Activated CD4-positive, alpha-beta T cell treated with anti-CD3 and anti-CD28 coated beads, Interleukin-2, Interleukin-6, amounts not matched to agents 100 ng/mL and 50 ng/mL, durations not matched to agents 16 hours and 8 hours (primary cell): ENCODE measurements at regions not wholly inside any gene's neighbourhood (a gene's known extent, or its start where the extent isn't known, plus 50 kb on each side); places are given as distances from the start of the nearest gene placed in this dataset.

ENCODE experiments used
- DNase-seq: peaks from one replicate; pipeline ENCODE4 v3.0.0-alpha.2; 2020

DNA sequence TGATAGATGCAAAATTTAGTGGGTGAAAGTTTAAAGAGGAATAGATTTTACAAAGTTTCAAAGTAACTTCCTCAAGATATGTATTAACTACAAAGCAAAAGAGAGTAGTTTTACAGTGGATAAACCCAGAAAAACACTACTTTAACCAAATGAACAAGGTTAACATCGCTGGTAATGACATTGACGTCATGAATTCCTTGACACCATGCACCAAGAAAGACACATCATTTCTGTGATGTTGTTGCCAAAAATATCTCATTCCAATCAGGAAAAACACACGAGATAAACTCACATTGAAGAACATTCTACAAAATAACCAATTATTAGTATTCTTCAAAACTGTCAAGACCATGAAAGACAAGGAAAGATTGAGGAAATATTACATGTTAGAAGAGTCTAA, 605.6 kb upstream of the SETBP1 start:
- DNase-seq: no peak

DNA sequence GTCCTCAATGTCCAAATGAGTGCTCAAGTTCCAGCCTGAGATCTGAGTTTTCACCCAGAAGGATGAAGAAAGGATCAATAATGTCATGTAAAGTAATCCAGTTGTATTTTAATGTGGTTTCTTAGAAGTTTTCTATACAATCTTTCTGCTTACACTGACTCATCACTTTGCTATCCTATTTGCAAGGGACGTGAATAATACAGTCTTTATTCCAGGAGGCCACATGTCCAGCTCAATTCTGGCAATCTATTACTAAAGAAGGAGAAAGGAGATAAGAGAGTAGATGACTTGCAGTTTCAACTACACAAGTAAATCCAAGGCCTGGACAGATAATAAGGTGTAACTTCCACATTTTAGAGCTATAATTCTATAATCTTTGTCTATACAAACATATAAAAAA, 601.1 kb upstream of the SETBP1 start:
- no peak for DNase-seq

GRCh38 chr18:44080054-44080453, 600.6 kb upstream of the SETBP1 start:
- DNase-seq: no peak

DNA sequence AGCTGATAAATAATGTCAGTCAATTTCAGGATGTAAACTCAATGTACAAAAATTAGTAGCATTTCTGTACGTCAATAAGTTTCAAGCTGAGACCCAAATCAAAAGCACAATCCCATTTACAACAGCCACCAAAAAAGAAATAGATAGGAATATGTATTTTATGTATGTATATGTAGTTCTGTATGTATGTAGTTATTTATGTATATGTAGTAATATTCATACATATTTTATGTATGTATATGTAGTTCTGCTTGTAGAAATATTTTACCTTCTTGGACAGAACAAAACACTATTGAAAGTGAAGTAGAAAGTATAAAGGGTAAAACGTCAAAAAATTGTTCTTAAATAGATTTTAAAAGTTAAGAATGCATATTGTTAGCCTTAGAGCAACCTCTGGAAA, 591.0 kb upstream of the SETBP1 start:
- DNase-seq: no peak

- no peak for DNase-seq
Observed at GRCh38 chr18:44090453-44090852, 590.2 kb upstream of the SETBP1 start.

DNA sequence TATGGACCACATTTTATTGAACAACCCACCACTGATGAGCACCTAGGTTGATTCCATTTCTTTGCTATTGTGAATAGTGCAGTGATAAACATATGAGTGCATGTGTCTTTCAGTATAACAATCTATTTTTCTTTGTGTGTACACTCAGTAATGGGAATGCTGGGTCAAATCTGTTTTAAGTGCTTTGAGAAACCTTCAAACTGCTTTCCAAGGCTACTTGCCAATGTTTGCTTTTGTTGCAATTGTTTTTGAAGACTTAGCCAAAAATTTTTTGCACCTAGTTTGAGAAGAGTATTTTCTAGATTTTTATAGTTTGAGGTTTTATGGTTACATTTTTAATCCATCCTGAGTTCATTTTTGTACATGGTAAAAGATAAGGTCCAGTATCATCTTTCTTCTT, 587.4 kb upstream of the SETBP1 start:
- no peak for DNase-seq

DNA sequence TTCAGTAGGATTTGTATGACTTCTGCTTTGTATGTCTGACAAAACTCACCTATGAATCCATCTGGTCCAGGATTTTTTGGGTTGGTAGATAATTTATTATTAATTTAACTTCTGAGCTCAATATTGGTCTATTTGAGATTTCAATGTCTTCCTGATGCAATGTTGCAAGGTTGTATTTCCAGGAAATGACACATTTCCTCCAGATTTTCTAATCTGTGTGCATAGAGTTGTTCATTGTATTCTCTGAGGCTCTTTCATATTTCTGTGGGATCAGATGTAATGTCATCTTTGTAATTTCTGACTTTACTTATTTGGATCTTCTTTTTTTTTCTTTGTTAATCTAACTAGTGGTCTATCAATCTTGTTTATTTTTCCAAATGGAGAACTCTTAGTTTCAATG, 584.7 kb upstream of the SETBP1 start:
- DNase-seq: no peak

DNA sequence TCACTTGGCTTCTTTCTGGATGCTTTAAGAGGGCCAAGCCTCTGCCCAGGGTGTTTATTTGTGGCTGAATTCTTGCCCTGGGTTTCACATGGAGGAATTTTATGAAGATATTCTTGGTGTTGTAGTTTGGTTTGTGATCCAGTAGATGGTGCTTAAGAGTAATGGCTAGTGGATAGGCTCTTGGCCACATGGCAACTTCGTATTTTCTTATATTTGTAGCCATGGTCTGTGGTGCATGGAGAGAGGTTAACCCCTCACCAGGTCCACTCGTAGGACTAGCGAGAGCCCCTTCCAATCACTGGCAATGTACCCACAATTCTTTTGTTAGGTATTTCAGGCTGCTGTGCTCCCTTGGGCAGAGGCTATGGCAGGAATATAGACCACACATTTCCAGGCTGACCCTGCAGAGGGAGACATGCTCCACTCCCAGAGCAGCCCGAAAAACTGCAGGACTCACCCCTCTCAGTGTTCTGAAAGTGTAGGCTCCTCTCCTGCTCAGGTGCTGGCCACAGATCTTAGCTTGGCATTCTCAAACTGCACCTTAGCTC, 582.1 kb upstream of the SETBP1 start:
- DNase-seq: no peak

- no peak for DNase-seq
Observed at GRCh38 chr18:44107187-44107586, 573.5 kb upstream of the SETBP1 start.

GRCh38 chr18:44111337-44111736, 569.4 kb upstream of the SETBP1 start:
- DNase-seq: no peak

DNA sequence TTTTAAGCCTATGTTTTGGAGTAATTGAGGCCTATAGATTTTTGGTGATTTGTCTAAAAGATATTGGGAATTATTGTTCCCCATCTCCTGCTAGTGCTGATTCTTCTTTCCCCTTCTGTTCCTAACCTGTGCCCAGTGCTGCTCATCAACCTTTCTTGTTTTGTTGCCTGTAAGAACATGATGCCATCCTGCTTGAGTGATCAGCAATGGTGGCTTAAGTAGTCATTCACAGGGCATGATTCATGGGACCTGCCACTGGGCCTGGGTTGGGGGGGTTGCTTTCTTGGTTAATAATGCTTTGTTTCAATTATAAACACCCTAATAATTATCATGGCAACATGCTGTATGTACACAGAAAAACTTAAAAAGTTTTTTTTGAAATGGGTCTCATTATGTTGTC, 562.9 kb upstream of the SETBP1 start:
- DNase-seq: no peak

GRCh38 chr18:44119607-44120006, 561.1 kb upstream of the SETBP1 start:
- no peak for DNase-seq

- no peak for DNase-seq
Observed at GRCh38 chr18:44123743-44124142, 556.9 kb upstream of the SETBP1 start.

GRCh38 chr18:44125446-44125845, 555.2 kb upstream of the SETBP1 start:
- no peak for DNase-seq

- no peak for DNase-seq
Observed at GRCh38 chr18:44126598-44126997, 554.1 kb upstream of the SETBP1 start.

GRCh38 chr18:44128365-44128764, 552.3 kb upstream of the SETBP1 start:
- DNase-seq: no peak

DNA sequence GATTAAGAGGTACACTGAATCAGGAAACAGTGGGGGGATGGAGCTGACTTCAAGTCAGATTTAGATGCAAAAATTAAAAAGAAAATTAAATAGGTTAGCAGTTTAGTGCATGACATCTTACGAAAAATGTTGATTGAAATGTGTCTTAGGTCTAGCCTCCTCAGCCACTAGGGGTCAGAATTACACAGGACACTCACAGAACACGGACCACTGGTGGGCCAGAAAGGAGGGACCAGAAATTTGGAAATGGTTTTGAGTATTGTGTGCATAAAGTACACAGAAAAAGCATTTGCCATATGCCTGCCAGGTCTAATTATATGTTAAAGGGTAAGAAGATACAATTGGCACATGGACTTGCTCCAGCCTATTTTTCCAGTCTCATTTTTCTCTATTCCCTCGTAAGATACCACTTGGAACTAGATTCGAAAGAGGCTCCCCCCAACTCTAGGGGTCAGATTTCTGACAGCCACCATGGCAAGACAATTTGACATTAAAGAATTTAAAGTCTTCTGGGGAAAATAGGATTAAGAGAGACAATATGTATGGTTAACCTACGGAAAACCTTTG, 550.2 kb upstream of the SETBP1 start:
- DNase-seq: peak; percentile 10

DNA sequence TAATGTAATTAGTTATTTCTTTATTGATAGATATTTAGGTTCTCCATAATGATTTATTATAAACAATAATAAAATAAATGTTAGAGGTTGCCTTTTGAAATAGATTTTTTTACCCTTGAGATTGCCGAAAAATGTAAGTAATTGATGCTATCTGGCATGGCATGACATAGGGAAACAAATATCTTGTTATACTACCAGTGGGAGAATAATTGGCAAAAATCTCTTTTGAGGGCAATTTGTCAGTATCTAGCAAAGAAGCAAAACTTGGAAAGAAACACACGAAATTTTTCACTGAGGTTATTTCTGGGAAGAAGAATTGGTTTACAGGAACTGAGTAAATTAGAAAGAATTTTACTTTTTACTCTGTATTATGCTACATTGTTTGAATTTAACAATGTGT, 547.2 kb upstream of the SETBP1 start:
- DNase-seq: no peak

DNA sequence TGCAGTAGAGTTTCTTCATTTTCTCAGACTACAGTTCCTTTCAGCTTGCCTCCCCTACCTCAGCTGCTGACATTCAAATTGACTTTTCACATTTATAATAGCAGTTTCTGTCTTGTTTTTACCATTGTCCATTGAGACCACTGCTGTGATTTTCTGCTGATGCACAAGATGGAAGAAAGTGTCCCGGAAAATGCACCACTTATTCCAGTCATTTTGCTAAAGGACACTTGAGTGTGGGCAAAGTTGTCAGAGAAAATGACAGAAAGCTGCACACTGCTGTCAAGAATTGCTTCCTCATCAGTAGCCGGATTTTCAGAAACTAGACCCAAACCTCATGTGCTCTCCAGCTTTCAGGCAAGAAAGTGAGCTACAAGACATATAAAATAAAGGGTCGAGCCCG, 546.2 kb upstream of the SETBP1 start:
- DNase-seq: no peak

DNA sequence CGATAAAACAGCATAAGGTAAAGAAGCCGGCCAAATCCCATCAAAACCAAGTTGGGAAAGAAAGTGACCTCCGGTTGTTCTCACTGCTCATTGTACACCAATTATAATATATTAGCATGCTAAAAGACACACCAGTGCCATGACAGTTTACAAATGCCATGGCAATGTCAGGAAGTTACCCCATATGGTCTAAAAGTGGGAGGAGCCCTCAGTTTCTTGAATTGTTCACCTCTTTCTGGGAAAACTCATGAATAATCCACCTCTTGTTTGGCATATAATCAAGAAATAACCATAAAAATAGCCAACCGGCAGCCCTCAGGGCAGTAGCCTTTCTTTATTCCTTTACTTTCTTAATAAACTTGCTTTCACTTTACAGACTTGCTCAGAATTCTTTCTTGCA, 544.9 kb upstream of the SETBP1 start:
- no peak for DNase-seq

DNA sequence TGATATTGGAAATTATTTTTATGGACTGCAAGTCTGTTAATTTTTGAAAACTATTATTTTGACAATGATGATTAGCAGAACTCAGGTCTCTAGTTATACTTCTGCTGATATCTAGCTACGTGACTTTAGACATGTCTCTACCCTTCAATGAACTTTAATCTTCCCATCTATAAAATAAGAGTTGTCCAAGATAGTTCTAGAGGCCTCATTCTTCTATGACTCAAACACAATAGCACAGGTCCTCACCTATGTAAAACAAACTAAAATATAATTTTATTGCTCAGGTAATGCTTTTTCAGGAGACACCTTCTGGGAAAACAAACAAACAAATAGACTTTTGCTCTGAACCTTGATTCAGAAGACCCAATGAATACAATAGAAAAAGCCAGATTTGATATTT, 544.4 kb upstream of the SETBP1 start:
- DNase-seq: no peak

GRCh38 chr18:44143072-44143471, 537.6 kb upstream of the SETBP1 start:
- DNase-seq: no peak

DNA sequence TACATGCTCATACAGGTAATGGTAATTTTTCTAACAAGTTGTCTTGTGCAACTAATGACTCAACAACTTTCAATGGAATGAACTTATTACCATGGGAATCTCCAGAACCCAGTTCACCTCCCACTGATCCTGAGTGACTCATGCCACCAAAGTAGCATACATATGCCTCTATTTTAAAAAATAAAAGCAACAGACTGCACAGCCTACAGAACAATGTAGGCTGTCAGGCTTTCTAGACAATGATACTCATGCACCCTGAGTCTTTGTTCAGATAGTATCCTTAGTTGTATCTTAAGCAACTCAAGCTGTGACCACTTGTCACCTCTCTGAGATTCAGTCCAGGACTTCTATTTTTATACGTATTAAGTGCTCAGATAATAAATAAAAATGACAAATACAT, 531.0 kb upstream of the SETBP1 start:
- no peak for DNase-seq

DNA sequence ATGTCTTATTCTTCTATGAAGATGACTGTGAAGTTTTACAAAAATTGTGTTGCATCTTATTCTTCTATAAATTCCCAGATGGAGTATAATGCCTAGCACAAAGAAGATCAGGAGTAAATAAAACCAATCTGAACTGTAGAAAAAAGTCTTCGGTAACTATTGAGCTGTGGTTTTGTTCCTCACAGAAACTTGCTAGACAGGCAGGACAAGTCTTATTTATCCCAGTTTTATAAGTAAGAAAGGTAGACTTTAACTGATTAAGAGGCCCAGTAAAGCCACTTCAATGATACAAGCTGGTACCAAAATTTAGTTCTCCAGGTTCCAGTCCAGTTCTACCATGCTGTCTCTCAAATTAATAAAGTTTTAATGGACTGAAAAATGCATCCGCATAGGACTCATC, 526.7 kb upstream of the SETBP1 start:
- no peak for DNase-seq

- no peak for DNase-seq
Observed at GRCh38 chr18:44156126-44156525, 524.6 kb upstream of the SETBP1 start.
